RWPE2 (cell line): ENCODE measurements at regions not wholly inside any gene's neighbourhood (a gene's known extent, or its start where the extent isn't known, plus 50 kb on each side); places are given as distances from the start of the nearest gene placed in this dataset.

ENCODE experiments used
- ATAC-seq: fragments of 200-7000 bp; cut with Tn5 transposase; 3 replicates; pipeline ENCODE4 v1.9.1; 2021; ENCODE audit warnings: low read depth
- DNase-seq: peaks from one replicate; pipeline ENCODE4 v3.0.0-alpha.2; 2020; ENCODE audit warnings: low spot score
- H3K27ac ChIP-seq: fragments of 450-650 bp; 2 replicates; pipeline ENCODE4 v1.5.1; 2017; ENCODE audit warnings: mild to moderate bottlenecking; ENCODE audit not compliant: poor library complexity, severe bottlenecking
- H3K27me3 ChIP-seq: fragments of 250-450 bp; sonication (Bioruptor Pico); 2 replicates; pipeline ENCODE4 v1.5.1; 2021; ENCODE audit warnings: mild to moderate bottlenecking, moderate library complexity; ENCODE audit not compliant: insufficient read depth, poor library complexity, severe bottlenecking
- H3K36me3 ChIP-seq: fragments of 250-450 bp; sonication (Bioruptor Pico); 2 replicates; pipeline ENCODE4 v1.5.1; 2020; ENCODE audit warnings: low read depth, mild to moderate bottlenecking, moderate library complexity
- H3K4me1 ChIP-seq: fragments of 250-450 bp; sonication (Bioruptor Pico); 2 replicates; pipeline ENCODE4 v1.5.1; 2021; ENCODE audit warnings: mild to moderate bottlenecking, moderate library complexity; ENCODE audit not compliant: insufficient read depth, poor library complexity, severe bottlenecking
- H3K4me3 ChIP-seq: fragments of 250-450 bp; sonication (Bioruptor Pico); 2 replicates; pipeline ENCODE4 v1.5.1; 2021; ENCODE audit warnings: mild to moderate bottlenecking, moderate library complexity; ENCODE audit not compliant: severe bottlenecking
- H3K9me3 ChIP-seq: fragments of 250-450 bp; sonication (Bioruptor Pico); 2 replicates; pipeline ENCODE4 v1.5.1; 2021; ENCODE audit warnings: mild to moderate bottlenecking, moderate library complexity; ENCODE audit not compliant: severe bottlenecking
- CTCF ChIP-seq: fragments of 450-650 bp; IDR thresholded peaks from one replicate; pipeline ENCODE4 v1.5.1; 2017; ENCODE audit warnings: mild to moderate bottlenecking, moderate library complexity; ENCODE audit not compliant: poor library complexity, severe bottlenecking

GRCh38 chr6:133697185-133697584, 191.7 kb upstream of the TCF21 start:
- no peaks in the 10 kb centered on the region for H3K36me3 ChIP-seq
- no peaks in the 10 kb centered on the region for H3K27me3 ChIP-seq
- H3K27ac ChIP-seq, result no peak overlapping the region
- peaks cover 2% of the 10 kb centered on the region for H3K9me3 ChIP-seq
- no peaks in the 10 kb centered on the region for H3K4me1 ChIP-seq
- no peak overlapping the region for H3K4me3 ChIP-seq
- no peak for DNase-seq
- TF ChIP-seq CTCF, result no peak
- ATAC-seq, result no peak

GRCh38 chr6:133697666-133698065, 191.2 kb upstream of the TCF21 start:
- Histone ChIP-seq H3K9me3 (peaks cover 2% of the 10 kb centered on the region), H3K4me1 (no peaks in the 10 kb centered on the region), H3K27me3 (no peaks in the 10 kb centered on the region), H3K4me3 (no peak overlapping the region), H3K36me3 (no peaks in the 10 kb centered on the region), H3K27ac (no peak overlapping the region)
- DNase-seq (no peak), ATAC-seq (no peak)
- no peak for TF ChIP-seq CTCF

- DNase-seq (no peak), ATAC-seq (no peak)
- Histone ChIP-seq H3K27ac (no peak overlapping the region), H3K36me3 (no peaks in the 10 kb centered on the region), H3K9me3 (peaks cover 2% of the 10 kb centered on the region), H3K4me1 (no peaks in the 10 kb centered on the region), H3K4me3 (no peak overlapping the region), H3K27me3 (no peaks in the 10 kb centered on the region)
- TF ChIP-seq CTCF, result no peak
These were observed 190.6 kb upstream of the TCF21 start for GRCh38 chr6:133698272-133698671.

GRCh38 chr6:133699741-133700385, 189.1 kb upstream of the TCF21 start:
- Histone ChIP-seq H3K27ac (no peak overlapping the region), H3K4me3 (no peak overlapping the region), H3K27me3 (no peaks in the 10 kb centered on the region), H3K4me1 (peaks cover 3% of the 10 kb centered on the region), H3K36me3 (no peaks in the 10 kb centered on the region), H3K9me3 (no peaks in the 10 kb centered on the region)
- DNase-seq (no peak), ATAC-seq (no peak)
- TF ChIP-seq CTCF, result no peak

- ATAC-seq (no peak), DNase-seq (no peak)
- no peak for TF ChIP-seq CTCF
- H3K4me3 ChIP-seq, result no peak overlapping the region
- no peaks in the 10 kb centered on the region for H3K9me3 ChIP-seq
- H3K27ac ChIP-seq, result no peak overlapping the region
- H3K4me1 ChIP-seq, result peaks cover 23% of the 10 kb centered on the region
- no peaks in the 10 kb centered on the region for H3K27me3 ChIP-seq
- no peaks in the 10 kb centered on the region for H3K36me3 ChIP-seq
These were observed 187.1 kb upstream of the TCF21 start for GRCh38 chr6:133701633-133702331.
